ENCODE measurements at regions not wholly inside any gene's neighbourhood (a gene's known extent, or its start where the extent isn't known, plus 50 kb on each side); places are given as distances from the start of the nearest gene placed in this dataset.

- Histone ChIP-seq H3K9ac (no peak overlapping the region), H3K36me3 (ENCODE audit: low read depth) (no peaks in the 10 kb centered on the region), H3K9me3 (ENCODE audit: low read depth) (no peaks in the 10 kb centered on the region), H3K27ac (no peak overlapping the region), H3K27me3 (replicated peaks; ENCODE audit: insufficient read depth) (no peaks in the 10 kb centered on the region; the same call in 1 of the 2 replicates), H3K9me2 (ENCODE audit: insufficient read depth) (no peaks in the 10 kb centered on the region), H3K4me1 (ENCODE audit: insufficient read depth) (peaks cover 17% of the 10 kb centered on the region), H3K79me2 (ENCODE audit: insufficient read depth) (no peaks in the 10 kb centered on the region), H3K4me2 (ENCODE audit: unreplicated experiment) (no peak overlapping the region), H4K20me1 (ENCODE audit: insufficient read depth) (no peaks in the 10 kb centered on the region), H3F3A (ENCODE audit: insufficient read depth) (peaks cover 4% of the 10 kb centered on the region), H3K4me3 (no peak overlapping the region), H2AFZ (no peak overlapping the region)
- TF ChIP-seq EZH2phosphoT487 (IDR thresholded peaks at IDR 0.05; ENCODE audit: insufficient read depth, low read depth) (no peak), EZH2 (IDR thresholded peaks at IDR 0.05; ENCODE audit: insufficient read depth, poor library complexity, severe bottlenecking) (no peak)
- DNase-seq: no peak
- in situ Hi-C loops (cut with MboI): no loop called here
- 93 to 95% methylated on average over 3 of the region's 3 CpGs for WGBS, 2 experiments (ENCODE audit: low coverage in 1 of 2, low lambda C conversion rate in 2 of 2, missing lambda C conversion rate in 2 of 2)
These were observed 145.9 kb upstream of the SVIL start for GRCh38 chr10:29780639-29781038.

GRCh38 chr10:29780096-29780495, 145.3 kb upstream of the SVIL start:
- Histone ChIP-seq H3K36me3 (ENCODE audit: low read depth) (no peaks in the 10 kb centered on the region), H3K4me2 (ENCODE audit: unreplicated experiment) (no peak overlapping the region), H2AFZ (no peak overlapping the region), H3K27me3 (replicated peaks; ENCODE audit: insufficient read depth) (no peaks in the 10 kb centered on the region; the same call in 1 of the 2 replicates), H3K4me3 (no peak overlapping the region), H3K79me2 (ENCODE audit: insufficient read depth) (no peaks in the 10 kb centered on the region), H3F3A (ENCODE audit: insufficient read depth) (peaks cover 4% of the 10 kb centered on the region), H3K4me1 (ENCODE audit: insufficient read depth) (peaks cover 17% of the 10 kb centered on the region), H3K9me2 (ENCODE audit: insufficient read depth) (no peaks in the 10 kb centered on the region), H4K20me1 (ENCODE audit: insufficient read depth) (no peaks in the 10 kb centered on the region), H3K9me3 (ENCODE audit: low read depth) (no peaks in the 10 kb centered on the region), H3K9ac (no peak overlapping the region), H3K27ac (no peak overlapping the region)
- no peak for DNase-seq
- WGBS, 2 experiments (ENCODE audit: low coverage in 1 of 2, low lambda C conversion rate in 2 of 2, missing lambda C conversion rate in 2 of 2): 41 to 52% methylated on average over 1 of the region's 1 CpG
- in situ Hi-C loops (cut with MboI): no loop called here
- no peak for TF ChIP-seq EZH2 (IDR thresholded peaks at IDR 0.05; ENCODE audit: insufficient read depth, poor library complexity, severe bottlenecking)
- no peak for TF ChIP-seq EZH2phosphoT487 (IDR thresholded peaks at IDR 0.05; ENCODE audit: insufficient read depth, low read depth)

- no peaks in the 10 kb centered on the region for H3K9me2 ChIP-seq (ENCODE audit: insufficient read depth)
- no peak overlapping the region for H3K4me3 ChIP-seq
- in situ Hi-C loops (cut with MboI): no loop called here
- peaks cover 8% of the 10 kb centered on the region for H3K27me3 ChIP-seq (replicated peaks; ENCODE audit: insufficient read depth)
- H4K20me1 ChIP-seq (ENCODE audit: insufficient read depth): no peaks in the 10 kb centered on the region
- H3K9ac ChIP-seq: no peak overlapping the region
- H3K9me3 ChIP-seq (ENCODE audit: low read depth): no peaks in the 10 kb centered on the region
- H3K4me2 ChIP-seq (ENCODE audit: unreplicated experiment): no peak overlapping the region
- no peaks in the 10 kb centered on the region for H3K79me2 ChIP-seq (ENCODE audit: insufficient read depth)
- H3K27ac ChIP-seq: no peak overlapping the region
- H2AFZ ChIP-seq: no peak overlapping the region
- H3F3A ChIP-seq (ENCODE audit: insufficient read depth): no peaks in the 10 kb centered on the region; the same call in 1 of the 2 replicates
- 63 to 74% methylated on average over 2 of the region's 2 CpGs for WGBS, 2 experiments (ENCODE audit: low coverage in 1 of 2, low lambda C conversion rate in 2 of 2, missing lambda C conversion rate in 2 of 2)
- DNase-seq: no peak
- no peak for TF ChIP-seq EZH2phosphoT487 (IDR thresholded peaks at IDR 0.05; ENCODE audit: insufficient read depth, low read depth)
- TF ChIP-seq EZH2 (IDR thresholded peaks at IDR 0.05; ENCODE audit: insufficient read depth, poor library complexity, severe bottlenecking): no peak
- 0 out of 2 replicates have a peak, but pooled peaks cover 4% of the 10 kb centered on the region for H3K4me1 ChIP-seq (ENCODE audit: insufficient read depth)
- H3K36me3 ChIP-seq (ENCODE audit: low read depth): no peaks in the 10 kb centered on the region
These were observed 141.5 kb upstream of the SVIL start for GRCh38 chr10:29776246-29776645.

GRCh38 chr10:29774475-29774874, 139.7 kb upstream of the SVIL start:
- Histone ChIP-seq H3K9me3 (ENCODE audit: low read depth) (no peaks in the 10 kb centered on the region), H3K4me2 (ENCODE audit: unreplicated experiment) (no peak overlapping the region), H3K4me3 (no peak overlapping the region), H3K79me2 (ENCODE audit: insufficient read depth) (no peaks in the 10 kb centered on the region), H3K9me2 (ENCODE audit: insufficient read depth) (no peaks in the 10 kb centered on the region), H2AFZ (no peak overlapping the region), H3K27me3 (replicated peaks; ENCODE audit: insufficient read depth) (peaks cover 13% of the 10 kb centered on the region), H3F3A (ENCODE audit: insufficient read depth) (no peaks in the 10 kb centered on the region), H4K20me1 (ENCODE audit: insufficient read depth) (no peaks in the 10 kb centered on the region), H3K36me3 (ENCODE audit: low read depth) (no peaks in the 10 kb centered on the region), H3K9ac (no peak overlapping the region), H3K4me1 (ENCODE audit: insufficient read depth) (0 out of 2 replicates have a peak, but pooled peaks cover 4% of the 10 kb centered on the region), H3K27ac (no peak overlapping the region)
- in situ Hi-C loops (cut with MboI): no loop called here
- TF ChIP-seq EZH2phosphoT487 (IDR thresholded peaks at IDR 0.05; ENCODE audit: insufficient read depth, low read depth): no peak
- TF ChIP-seq EZH2 (IDR thresholded peaks at IDR 0.05; ENCODE audit: insufficient read depth, poor library complexity, severe bottlenecking): no peak
- WGBS, 2 experiments (ENCODE audit: low coverage in 1 of 2, low lambda C conversion rate in 2 of 2, missing lambda C conversion rate in 2 of 2): 92 to 96% methylated on average over 2 of the region's 2 CpGs
- no peak for DNase-seq

GRCh38 chr10:29773675-29774091, 138.9 kb upstream of the SVIL start:
- 95 to 96% methylated on average over 1 of the region's 1 CpG for WGBS, 2 experiments (ENCODE audit: low coverage in 1 of 2, low lambda C conversion rate in 2 of 2, missing lambda C conversion rate in 2 of 2)

More at GRCh38 chr10:29773675-29774091, 138.9 kb upstream of the SVIL start:
- no peak for DNase-seq
- peaks cover 15% of the 10 kb centered on the region for H3K27me3 ChIP-seq (replicated peaks; ENCODE audit: insufficient read depth)
- H3K79me2 ChIP-seq (ENCODE audit: insufficient read depth): no peaks in the 10 kb centered on the region
- in situ Hi-C loops (cut with MboI): no loop called here
- no peaks in the 10 kb centered on the region for H4K20me1 ChIP-seq (ENCODE audit: insufficient read depth)
- 0 out of 2 replicates have a peak, but pooled peaks cover 4% of the 10 kb centered on the region for H3K4me1 ChIP-seq (ENCODE audit: insufficient read depth)
- H3K9ac ChIP-seq: no peak overlapping the region
- H3K9me2 ChIP-seq (ENCODE audit: insufficient read depth): no peaks in the 10 kb centered on the region
- H3K4me2 ChIP-seq (ENCODE audit: unreplicated experiment): no peak overlapping the region
- H2AFZ ChIP-seq: no peak overlapping the region
- no peaks in the 10 kb centered on the region for H3K9me3 ChIP-seq (ENCODE audit: low read depth)
- no peaks in the 10 kb centered on the region for H3F3A ChIP-seq (ENCODE audit: insufficient read depth)
- TF ChIP-seq EZH2phosphoT487 (IDR thresholded peaks at IDR 0.05; ENCODE audit: insufficient read depth, low read depth) (no peak), EZH2 (IDR thresholded peaks at IDR 0.05; ENCODE audit: insufficient read depth, poor library complexity, severe bottlenecking) (no peak)
- no peak overlapping the region for H3K27ac ChIP-seq
- H3K36me3 ChIP-seq (ENCODE audit: low read depth): no peaks in the 10 kb centered on the region
- no peak overlapping the region for H3K4me3 ChIP-seq

Data from GM23248 (cell line).